ENCODE measurements at regions not wholly inside any gene's neighbourhood (a gene's known extent, or its start where the extent isn't known, plus 50 kb on each side); places are given as distances from the start of the nearest gene placed in this dataset.
"Not testable (repeated sequence)": the region's sequence is repeated elsewhere in the genome, so short reads cannot be mapped to it uniquely, and the experiment has no call there.

DNA sequence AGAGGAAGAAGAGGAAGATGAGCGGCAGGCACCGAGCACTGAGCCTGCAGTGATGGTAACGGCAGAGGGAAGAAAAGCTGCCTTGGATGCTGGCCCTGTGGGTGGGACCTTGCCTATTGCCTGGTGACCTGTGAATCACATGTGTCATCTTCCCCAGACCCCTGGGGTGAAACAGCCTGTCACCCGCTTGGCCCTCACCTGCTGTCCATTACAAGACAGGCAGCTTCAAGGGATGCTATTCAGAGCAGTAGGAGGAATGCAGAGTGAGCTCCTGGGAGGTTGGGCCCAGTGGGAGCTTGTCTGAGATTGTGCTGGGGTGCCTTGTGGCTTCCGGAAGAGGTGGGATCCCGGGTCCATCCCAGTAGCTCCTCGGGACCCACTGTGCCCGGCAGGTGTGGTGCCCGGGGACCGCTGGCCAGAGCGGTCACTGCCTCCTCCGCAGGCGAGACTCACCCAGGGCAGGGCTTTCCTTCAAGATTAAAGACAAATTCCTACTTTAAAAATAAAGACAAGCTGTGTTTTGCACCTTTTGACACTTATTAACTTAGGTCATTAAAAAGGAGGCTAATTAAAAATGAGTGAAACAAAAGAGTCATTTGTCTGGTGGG is 440.2 kb upstream of the MKI67 start:
- no peak for DNase-seq

GRCh38 chr10:128567551-128567950 is 441.3 kb upstream of the MKI67 start:
- no peak for DNase-seq

GRCh38 chr10:128568041-128568440 is 441.8 kb upstream of the MKI67 start:
- no peak for DNase-seq

DNA sequence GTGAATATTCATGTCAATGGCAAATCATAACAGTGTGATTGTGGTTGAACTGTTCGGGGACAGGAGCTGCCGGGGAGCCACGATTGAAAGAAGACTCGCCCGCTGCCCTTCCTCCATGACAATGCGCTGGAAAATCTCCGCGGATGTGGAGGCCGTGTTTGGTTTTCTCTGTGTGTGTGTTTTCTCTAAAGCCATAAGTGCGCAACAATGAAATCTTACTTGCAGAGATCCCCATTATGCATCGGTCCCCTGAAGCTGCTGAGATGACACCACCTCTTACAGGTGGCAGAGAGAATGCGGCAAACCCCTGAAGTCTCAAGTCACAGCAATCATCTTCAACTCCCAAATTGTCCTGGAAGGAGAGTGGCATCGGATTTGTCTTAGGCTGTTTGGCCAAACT is 442.3 kb upstream of the MKI67 start:
- DNase-seq = no peak

DNA sequence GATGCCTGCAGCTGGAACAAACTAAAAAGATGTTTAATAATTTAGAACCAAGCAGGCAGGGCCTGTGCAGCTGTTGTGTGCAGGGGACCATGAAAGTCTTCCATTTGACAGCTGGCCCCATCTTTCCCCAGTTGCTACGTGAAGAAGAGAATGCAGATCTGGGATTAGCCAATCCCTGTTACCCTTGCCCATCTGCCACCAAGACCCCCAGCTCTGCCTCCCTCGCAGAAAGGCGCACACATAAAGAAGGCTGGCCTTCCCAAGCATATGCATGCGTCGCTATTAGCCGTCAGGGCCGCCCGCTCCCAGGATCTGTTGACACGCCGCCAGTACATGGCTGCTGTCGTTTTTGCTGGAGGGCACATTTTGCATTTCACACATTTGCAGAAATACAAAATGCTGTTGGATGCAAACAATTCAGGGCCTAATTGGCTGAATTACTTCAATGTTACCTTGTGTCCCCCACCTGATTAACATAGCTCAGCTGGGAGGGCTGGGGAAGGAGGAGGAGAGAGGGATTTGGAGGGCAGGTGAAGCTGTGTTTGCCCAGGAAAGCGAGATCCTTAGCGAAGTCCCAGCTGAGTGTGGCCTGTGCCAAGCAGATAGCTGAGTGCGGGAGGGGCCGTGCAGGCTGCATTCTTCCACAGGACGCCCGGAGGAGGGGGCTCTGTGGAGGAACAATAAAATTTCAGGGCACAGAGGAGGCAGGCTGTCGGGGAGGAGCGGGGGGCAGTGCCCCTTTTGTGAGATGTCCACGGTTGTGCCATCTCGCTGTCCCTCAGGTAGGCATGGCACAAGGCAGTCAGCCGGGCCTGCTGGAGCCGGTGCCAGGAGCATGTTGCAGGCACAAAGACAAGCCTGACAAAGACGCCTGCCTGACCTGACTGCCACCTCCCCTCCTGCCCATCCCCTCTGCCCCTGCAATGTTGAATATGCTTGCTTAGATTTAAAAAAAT is 443.0 kb upstream of the MKI67 start:
- no peak for DNase-seq

DNA sequence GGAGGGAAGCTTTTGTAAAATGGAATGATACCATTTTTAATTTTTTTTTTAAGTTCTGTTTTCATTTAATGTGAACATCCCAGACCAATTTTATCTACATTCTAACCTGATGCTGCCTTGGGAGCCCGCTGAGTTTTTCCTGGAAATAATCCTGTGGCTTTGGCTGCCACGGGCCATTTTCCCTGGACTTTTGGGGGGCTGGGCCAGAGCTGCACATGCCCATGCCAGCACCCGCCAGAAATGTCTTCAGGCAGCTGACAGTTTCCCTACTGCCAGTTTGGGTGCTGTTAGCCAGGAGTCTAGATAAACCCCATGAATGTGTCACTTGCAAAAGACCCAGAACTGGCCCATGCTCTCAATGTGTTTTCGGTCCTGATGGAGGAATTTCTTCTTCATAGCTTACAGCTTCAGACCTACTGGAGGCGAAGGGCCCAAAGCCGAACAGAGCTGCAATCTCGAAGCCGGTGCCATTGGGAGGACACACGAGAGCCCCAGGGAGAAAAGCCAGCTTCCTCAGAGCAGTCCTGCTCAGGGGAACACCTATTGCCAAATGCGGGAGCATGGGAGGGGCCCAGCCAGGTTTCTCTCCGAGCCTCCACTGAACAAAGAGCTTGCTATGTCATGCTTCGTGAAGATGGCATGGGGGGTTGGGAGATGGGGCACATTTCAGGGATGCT is 444.2 kb upstream of the MKI67 start:
- DNase-seq = no peak

DNA sequence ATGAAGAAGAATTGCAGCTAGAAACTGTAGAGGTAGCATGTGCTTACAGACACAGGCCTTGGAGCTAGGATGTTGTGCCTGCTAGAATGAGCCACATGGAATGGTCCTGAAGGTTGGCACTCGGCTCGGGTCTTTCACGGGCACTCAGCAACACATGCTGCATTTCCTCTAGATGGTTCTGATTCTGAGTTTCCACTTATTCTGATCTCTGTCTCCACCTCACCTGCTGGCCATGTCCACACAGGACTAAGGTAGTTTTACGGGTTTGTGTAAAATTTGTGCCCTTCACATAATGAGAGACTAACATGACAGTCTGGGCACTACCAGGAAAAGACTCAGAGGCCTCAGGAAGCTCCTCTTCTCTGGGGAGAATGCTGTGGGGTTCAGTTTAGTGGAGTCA is 444.8 kb upstream of the MKI67 start:
- no peak for DNase-seq

DNA sequence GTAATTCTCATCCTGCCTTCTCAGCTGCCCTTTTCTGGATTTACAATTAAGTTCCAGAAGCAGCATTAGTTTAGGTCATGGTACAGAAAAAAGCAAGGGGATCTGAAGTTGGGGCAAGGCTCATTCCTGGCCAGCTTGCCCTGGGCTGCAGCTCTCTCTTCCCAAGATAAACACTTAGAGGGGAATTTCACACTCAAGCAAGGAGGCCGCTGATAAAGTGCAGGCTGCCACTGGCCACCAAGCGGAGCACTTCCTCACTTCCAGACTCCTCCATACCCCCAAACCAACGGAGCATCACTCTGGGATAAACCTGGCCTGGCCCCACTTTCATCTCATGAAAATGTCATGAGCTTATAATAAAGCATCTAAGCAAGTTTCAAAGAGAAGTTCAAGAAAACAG is 445.5 kb upstream of the MKI67 start:
- DNase-seq = no peak

DNA sequence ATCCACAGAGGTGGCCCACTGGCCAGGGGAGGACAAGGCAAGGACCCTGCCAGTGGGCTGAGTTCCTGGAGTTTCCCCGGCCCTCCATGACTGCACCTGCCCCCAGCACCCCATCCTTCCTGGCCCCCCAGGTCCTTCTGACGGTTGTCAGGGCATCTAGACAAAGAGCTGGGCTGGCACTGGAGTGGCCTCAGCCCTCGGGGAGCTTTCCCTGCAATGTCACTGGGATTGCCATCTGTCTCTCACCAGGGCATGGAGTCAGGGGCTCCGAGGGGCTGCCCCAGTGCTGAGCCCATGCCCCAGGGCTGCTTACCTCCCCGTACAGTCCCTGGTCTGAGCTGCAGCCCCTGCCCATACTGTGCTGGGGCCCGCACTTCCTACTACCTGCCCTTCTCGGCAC is 446.5 kb upstream of the MKI67 start:
- DNase-seq = no peak

DNA sequence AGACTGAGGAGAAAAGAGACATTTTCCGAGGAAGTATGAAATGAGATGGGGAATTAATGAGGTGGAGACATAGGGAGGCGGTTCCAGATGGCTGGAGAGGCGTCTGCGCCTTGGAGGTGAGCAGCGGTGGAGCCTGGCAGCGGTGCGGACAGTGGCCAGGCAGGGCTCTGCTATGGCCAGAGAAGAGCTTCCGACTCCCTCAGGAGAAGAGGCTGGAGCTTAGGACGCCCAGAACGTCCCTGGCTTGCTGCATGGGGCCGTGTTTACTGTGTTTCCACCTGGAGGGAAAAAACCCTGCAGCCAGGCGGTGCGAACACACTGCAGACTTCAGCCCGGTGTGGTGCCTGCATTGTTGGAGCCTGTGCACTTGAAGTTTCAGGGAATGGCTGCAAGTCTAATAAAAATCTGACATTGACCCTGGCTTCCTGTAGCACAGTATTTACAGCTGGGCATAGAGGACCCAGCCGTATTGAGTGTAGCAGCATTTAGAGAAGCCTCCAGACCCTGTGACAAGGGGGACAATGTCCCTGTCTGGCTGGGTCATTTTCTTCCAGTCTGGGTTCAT is 447.1 kb upstream of the MKI67 start:
- DNase-seq = no peak

DNA sequence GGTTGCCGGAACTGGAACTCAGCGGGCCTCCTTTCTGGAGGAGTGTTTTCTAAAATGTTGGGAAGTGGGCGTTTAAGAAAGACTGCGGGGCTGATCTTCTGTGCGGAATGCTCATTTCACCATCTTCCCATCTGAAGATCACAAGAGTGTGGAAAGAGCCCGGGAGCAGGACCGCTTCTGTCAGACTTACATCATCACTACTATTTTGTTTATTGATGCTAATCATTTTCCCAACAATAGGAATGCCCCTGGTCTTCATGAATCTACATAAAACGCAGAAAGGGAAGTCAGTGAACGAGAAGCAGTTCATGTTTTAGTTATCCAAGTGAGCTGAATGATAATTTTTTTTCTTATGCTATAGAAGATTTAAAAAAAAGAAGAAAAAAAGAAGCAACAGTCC is 447.8 kb upstream of the MKI67 start:
- no peak for DNase-seq

- no peak for DNase-seq
Observed at GRCh38 chr10:128574581-128575210, 448.5 kb upstream of the MKI67 start.

GRCh38 chr10:128575761-128576160 is 449.5 kb upstream of the MKI67 start:
- DNase-seq = no peak

DNA sequence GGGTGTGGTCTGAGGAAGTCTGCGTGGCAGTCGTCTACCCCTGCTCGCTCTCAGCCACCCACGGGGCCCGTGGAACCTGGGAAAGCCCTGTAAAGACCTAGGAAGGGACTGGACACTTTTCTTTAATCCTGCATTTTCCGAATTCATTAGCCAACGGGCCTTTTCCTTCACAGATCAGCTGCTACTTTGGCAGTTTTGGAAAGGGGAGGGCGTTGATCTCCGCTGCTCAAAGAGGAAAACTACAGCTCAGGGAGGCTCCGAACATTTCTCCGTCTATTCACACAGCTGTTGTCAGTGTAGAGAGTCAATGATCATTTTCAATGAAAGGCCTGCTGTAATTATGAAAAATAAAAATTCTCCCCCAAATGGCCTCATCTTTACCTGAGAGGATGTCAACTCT is 450.1 kb upstream of the MKI67 start:
- DNase-seq = no peak

GRCh38 chr10:128576943-128577670 is 450.9 kb upstream of the MKI67 start:
- no peak for DNase-seq

DNA sequence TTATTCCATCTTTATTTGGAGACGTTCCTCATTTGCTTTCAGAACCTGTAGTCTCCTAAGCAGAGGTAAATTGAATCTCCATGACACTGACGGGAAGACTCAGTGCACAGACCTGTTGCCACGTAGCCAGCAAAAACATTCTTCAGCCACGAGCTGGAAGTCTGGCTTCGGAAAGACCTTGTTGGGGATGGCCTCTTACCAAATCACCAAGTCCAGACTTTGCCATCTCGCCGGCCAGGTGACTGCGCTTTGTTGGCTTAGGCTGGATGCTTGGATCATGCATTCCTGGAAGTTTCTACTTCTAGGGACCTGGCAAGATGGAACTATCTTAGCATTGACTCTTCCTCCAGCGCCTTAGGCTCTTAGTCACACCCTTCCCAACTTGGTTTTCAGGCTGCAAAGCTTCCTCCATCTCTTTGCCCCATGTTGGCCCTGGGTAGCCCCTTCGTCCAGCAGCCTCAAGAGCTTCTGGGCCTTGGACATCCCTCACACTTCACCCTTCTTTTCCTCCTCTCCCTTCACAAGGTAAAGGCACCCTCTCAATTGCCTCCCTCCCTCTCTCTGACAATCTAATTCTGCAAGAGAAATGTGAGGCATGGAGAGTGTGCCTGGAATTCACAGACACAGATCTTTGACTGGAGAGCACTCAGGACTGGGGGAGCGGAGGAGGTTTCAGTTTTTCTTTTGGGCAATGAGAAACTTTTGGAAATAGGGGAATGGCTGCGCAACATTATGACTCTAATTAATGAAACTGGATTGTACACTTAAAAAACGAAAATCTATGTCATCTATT is 451.9 kb upstream of the MKI67 start:
- DNase-seq = no peak

GRCh38 chr10:128578766-128579165 is 452.5 kb upstream of the MKI67 start:
- no peak for DNase-seq

DNA sequence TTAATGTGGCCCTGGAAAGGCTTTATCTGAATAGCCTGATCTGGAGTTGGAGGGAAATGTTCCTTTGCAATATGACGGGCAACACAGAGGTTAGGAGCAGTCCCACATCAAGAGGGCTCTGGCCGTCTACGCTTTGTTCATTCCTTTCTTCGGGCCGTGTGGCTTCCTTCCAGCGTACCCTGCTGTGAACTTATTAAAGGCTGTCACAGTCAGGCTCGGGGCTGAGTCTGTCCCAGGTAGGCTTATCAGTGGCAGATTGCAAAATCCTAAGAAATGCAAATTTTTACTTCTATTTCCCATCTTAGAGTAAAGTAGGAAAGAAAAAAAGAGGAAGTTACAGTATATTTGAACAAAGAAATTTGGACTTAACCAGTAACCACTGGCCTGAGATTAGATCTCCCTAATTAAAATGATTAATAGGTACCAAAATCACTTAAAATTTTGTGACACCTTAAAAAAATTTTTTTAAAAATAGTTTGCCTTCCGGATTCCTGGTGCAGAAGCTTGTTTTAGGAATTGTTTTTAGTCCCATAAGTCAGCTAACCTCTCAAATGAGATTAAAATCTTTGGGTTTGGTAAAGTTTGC is 453.1 kb upstream of the MKI67 start:
- no peak for DNase-seq

DNA sequence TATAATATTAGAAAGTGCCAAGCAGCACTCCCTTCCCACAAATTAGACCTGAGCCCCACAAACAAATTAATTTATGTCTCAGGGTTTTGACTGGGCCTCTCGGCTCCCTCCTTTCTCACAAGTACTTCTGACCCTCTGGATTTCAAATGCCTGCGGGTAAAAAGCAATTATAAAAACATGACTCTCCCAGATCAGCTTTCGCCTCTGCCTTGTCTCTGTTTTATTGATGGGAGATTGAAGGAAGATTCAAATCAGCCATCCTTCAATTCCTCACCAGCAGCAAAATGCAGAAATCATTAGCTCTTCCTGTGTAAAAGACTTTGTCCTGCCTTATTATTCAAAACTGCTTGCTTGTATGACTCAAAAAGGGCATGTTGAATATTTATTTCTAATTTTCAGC is 453.7 kb upstream of the MKI67 start:
- DNase-seq = no peak

DNA sequence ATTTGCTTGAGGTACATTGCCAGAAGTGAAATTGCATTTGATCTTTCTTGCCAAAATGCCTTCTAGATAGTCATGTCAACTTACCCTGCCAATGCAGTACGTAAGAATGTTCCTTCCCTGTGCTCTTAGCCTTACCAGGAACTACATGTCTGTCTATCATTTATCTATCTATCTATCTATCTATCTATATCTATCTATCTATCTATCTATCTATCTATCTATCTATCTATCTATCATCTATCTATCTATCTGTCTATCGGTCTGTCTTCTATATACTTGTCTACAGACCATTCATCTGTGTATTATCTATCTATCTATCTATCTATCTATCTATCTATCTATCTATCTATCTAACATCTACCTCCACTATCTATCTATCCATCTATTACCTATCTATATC is 456.9 kb upstream of the MKI67 start:
- DNase-seq = not testable (repeated sequence)

DNA sequence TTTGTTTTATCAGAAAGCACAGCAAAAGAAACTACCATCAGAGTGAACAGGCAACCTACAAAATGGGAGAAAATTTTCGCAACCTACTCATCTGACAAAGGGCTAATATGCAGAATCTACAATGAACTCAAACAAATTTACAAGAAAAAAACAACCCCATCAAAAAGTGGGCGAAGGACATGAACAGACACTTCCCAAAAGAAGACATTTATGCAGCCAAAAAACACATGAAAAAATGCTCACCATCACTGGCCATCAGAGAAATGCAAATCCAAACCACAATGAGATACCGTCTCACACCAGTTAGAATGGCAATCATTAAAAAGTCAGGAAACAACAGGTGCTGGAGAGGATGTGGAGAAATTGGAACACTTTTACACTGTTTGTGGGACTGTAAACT is 460.4 kb upstream of the MKI67 start:
- not testable (repeated sequence) for DNase-seq
